Naive thymus-derived CD8-positive, alpha-beta T cell (primary cell): ENCODE measurements at regions not wholly inside any gene's neighbourhood (a gene's known extent, or its start where the extent isn't known, plus 50 kb on each side); places are given as distances from the start of the nearest gene placed in this dataset.
A peak's percentile ranks its signal among the peaks of the same experiment; 100 is the strongest.

Source experiments
- ATAC-seq, 2 donors: fragments of 150-1000 bp; cut with Tn5 transposase in 1 of 2; sonication (Bioruptor Pico), chemical (Tn5 transposase) in 1 of 2; 1 replicate in 1 of 2; 2 replicates in 1 of 2; pipeline ENCODE4 v1.10.0; 2021; ENCODE audit warnings: mild to moderate bottlenecking in 2 of 2, moderate library complexity in 2 of 2
- POLR2A ChIA-PET: fragments of 350-600 bp; sonication (Branson Sonifier 250); formaldehyde crosslinking; loops from one replicate; lab custom pipeline; 2021; ENCODE audit warnings: antibody characterized with exemption; lab: Charles Lee
- DNase-seq, 10 donors: peaks; one replicate each; pipeline versions ENCODE4 v3.0.0 to v3.0.0-alpha.2; 2020 to 2022
- H3K27ac Mint-ChIP-seq, 10 donors: one replicate each; pipeline ENCODE4 v1.8.0; 2020 to 2022; ENCODE audit warnings: mild to moderate bottlenecking in 10 of 10, mixed read lengths in 10 of 10, moderate library complexity in 4 of 10, inconsistent platforms in 1 of 10
- H3K27me3 Mint-ChIP-seq, 5 donors: one replicate each; pipeline ENCODE4 v1.8.0; 2021 to 2022; ENCODE audit warnings: mixed read lengths in 5 of 5
- H3K36me3 Mint-ChIP-seq, 3 donors: one replicate each; pipeline ENCODE4 v1.8.0; 2020 to 2022; ENCODE audit warnings: mixed read lengths in 3 of 3, mild to moderate bottlenecking in 2 of 3, inconsistent platforms in 1 of 3
- H3K4me1 Mint-ChIP-seq, 4 donors: one replicate each; pipeline ENCODE4 v1.8.0; 2021 to 2022; ENCODE audit warnings: mixed read lengths in 4 of 4
- H3K4me3 Mint-ChIP-seq, 10 donors: one replicate each; pipeline ENCODE4 v1.8.0; 2020 to 2022; ENCODE audit warnings: mild to moderate bottlenecking in 10 of 10, mixed read lengths in 10 of 10, moderate library complexity in 6 of 10, inconsistent platforms in 1 of 10
- H3K9me3 Mint-ChIP-seq, 9 donors: one replicate each; pipeline ENCODE4 v1.8.0; 2020 to 2022; ENCODE audit warnings: mixed read lengths in 9 of 9, mild to moderate bottlenecking in 3 of 9, inconsistent platforms in 1 of 9, moderate library complexity in 1 of 9

DNA sequence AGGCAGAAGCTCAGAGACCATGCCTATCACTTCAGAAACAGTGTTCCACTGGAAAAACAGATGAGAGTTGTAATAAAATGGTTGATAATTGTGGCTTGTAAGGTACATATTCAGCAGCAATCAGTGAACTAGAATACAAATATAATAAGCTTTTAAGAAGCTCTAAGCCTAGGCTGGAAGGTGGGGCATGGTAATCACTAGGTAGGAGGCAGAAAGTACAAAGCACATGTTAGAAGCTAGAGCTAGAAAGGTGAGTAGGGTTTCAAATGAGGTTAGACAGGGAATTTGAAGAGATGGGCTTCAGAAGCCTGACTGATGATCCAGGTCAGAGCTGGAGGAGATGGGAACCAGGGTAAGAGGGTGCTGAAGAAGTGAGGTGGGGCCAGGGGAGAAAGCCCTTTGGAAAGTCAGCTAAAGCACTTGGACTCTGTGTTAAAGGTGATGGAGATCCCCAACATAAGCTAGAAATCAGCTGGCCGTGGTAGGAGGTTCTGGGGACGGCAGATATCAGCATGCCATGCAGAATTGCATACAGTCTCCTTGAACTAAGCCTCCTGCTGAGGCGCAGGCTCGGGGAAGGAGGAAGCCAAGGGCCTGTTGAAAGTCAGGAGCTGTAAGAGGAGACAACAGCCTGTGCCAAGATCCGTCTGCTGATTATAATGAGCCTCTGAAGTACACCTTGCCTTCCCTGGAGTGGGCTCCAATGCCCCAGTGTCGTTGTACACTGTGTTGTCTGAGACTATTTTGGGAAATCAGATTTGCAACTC, 659.4 kb downstream of the BCL11B start:
- DNase-seq (no peak), ATAC-seq (no peak)
- Mint-ChIP-seq H3K4me3 (no peak overlapping the region), H3K36me3 (no peaks in the 10 kb centered on the region), H3K27me3 (no peaks in the 10 kb centered on the region), H3K27ac (peak overlapping the region in 1 of 10 donors; percentile 15), H3K9me3 (peaks cover 0 to 5% (median 0%) of the 10 kb centered on the region in 9 donors), H3K4me1 (peaks cover 6 to 24% (median 18%) of the 10 kb centered on the region in 4 donors)
- POLR2A ChIA-PET, result interaction anchor here (1.2 kb wide), 2 partner anchors 11 to 16 kb away, joined by 3 to 4 read pairs; no protein-coding TSS in a partner anchor

DNA sequence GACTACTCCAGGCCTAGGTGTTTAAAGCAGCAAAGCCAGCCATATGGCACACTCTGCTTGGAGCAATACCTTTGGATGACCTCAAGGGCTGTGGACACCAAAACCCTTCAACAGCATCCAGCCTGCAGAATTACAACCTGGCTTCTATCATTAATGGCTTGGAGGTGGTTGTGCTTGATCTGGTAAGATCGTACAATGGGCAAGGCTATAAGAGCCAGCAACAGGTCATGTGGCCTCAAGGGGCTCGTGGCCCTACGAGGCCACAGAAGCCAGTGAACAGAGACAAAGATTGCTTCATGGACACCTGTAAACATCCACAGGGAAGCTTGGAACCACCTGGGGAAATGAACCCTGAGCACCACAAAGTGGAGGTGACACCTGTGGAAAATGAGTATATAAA, 657.3 kb downstream of the BCL11B start:
- ATAC-seq (no peak), DNase-seq (no peak)
- POLR2A ChIA-PET, result no interaction called here
- H3K27me3 Mint-ChIP-seq, result no peaks in the 10 kb centered on the region
- peaks cover 0 to 9% (median 3%) of the 10 kb centered on the region in 9 donors for H3K9me3 Mint-ChIP-seq
- H3K36me3 Mint-ChIP-seq, result no peaks in the 10 kb centered on the region
- H3K27ac Mint-ChIP-seq, result no peak overlapping the region
- no peak overlapping the region for H3K4me3 Mint-ChIP-seq
- peaks cover 0 to 8% (median 4%) of the 10 kb centered on the region in 4 donors for H3K4me1 Mint-ChIP-seq

DNA sequence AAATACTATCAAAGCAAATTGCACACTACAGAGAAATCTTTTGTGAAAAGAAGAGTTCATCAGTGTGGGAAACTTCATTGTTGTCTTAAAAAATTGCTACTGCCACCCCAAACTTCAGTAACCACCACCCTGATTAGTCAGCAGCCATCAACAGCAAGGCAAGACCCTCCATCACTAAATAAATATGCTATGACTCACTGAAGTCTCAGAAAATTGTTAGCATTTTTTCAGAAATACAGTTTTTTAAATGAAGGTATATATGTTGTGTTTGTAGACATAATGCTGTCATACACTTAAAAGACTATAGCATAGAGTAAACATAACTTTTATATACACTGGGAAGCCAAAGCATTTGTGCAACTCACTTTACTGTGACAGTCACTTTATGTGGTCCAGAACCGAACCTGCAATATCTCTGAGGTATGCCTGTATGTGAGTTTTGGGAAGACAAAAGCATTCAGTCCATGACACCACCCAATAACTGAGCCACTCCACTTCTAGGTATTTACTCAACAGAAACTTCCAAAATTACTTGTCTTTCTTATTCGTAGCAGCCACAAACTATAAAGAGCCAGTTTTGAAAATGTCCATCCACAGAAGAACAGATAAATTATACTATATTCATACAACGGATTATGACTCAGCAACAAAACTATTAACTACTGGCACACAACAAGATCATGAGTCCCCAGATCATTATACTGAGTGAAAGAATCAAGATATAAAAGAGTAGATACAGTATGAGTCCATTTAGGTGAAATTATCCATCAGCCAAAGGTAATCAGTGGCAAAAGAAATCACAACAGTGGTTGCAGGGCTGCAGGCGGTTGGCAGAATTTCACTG, 649.6 kb downstream of the BCL11B start:
- Mint-ChIP-seq H3K4me3 (no peak overlapping the region), H3K9me3 (peaks cover 5 to 25% (median 9%) of the 10 kb centered on the region in 9 donors), H3K4me1 (peaks cover 0 to 4% (median 2%) of the 10 kb centered on the region in 4 donors), H3K36me3 (peaks cover 0 to 17% (median 2%) of the 10 kb centered on the region in 3 donors), H3K27ac (no peak overlapping the region), H3K27me3 (no peaks in the 10 kb centered on the region)
- no peak for ATAC-seq
- no peak for DNase-seq
- POLR2A ChIA-PET, result no interaction called here

DNA sequence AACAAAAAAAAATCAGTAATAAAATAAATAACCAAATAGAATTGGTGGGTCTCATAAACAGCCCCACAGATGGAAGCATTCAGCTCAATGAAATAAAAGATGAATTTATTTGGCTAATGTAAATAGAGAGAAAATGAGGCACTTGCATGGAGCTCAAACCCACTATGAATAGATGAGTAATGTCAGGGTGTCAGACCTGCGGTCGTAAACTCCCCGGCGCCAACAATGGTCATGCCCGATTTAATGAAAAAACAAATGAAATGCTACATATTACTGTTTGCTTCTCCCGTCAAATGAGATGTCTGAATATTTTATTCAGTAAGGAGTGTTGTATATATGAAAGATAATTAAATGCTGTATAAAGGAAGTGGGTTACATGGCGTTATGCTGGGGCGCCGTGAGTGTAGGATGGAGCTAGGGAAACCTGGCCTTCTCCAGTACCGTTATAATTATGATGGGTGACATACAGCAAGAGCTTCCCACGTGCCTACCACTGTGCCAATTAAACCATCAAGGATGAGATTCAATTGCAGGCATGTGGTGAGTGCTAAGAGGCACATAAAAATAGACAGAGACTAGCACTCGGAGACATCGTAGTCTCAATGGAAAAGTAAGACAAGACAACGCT, 648.1 kb downstream of the BCL11B start:
- Mint-ChIP-seq H3K4me3 (no peak overlapping the region), H3K9me3 (peaks cover 4 to 36% (median 10%) of the 10 kb centered on the region in 9 donors), H3K36me3 (peaks cover 0 to 25% (median 6%) of the 10 kb centered on the region in 3 donors), H3K27ac (peak overlapping the region in 3 of 10 donors; percentile 24 to 38 (median 31)), H3K27me3 (no peaks in the 10 kb centered on the region), H3K4me1 (peaks cover 0 to 3% (median 0%) of the 10 kb centered on the region in 4 donors)
- ATAC-seq (no peak), DNase-seq (no peak)
- POLR2A ChIA-PET, result interaction anchor here (1.5 kb wide), 1 partner anchor 12 kb away, joined by 3 read pairs; no protein-coding TSS in a partner anchor

DNA sequence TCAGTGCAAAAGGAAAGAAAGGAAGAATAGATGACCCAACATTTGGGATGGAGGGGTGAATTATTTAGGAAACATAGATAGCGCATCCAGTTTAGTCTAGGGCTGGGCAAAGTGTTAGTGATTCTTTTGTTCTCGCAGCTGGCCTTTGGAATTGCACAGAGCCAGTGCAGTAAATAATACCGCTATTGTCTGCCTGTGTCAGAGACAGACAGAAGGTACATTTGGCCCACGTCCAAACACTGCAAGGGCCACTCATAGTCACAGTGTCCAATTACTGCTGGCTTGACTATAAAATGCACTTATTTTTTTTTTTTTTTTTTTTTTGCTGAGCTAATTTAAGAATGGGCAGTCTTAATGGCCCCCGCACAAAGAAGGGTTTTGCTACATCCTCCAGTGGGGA, 638.6 kb downstream of the BCL11B start:
- no peak for DNase-seq
- Mint-ChIP-seq H3K4me3 (no peak overlapping the region), H3K36me3 (peaks cover 0 to 6% (median 0%) of the 10 kb centered on the region in 3 donors), H3K9me3 (peaks cover 0 to 8% (median 0%) of the 10 kb centered on the region in 9 donors), H3K27ac (no peak overlapping the region), H3K27me3 (peaks cover 0 to 1% (median 0%) of the 10 kb centered on the region in 5 donors), H3K4me1 (peaks cover 0 to 6% (median 3%) of the 10 kb centered on the region in 4 donors)
- ATAC-seq, result no peak
- POLR2A ChIA-PET, result interaction anchor here (0.5 kb wide), 1 partner anchor 589 kb away, joined by 3 read pairs; no protein-coding TSS in a partner anchor

DNA sequence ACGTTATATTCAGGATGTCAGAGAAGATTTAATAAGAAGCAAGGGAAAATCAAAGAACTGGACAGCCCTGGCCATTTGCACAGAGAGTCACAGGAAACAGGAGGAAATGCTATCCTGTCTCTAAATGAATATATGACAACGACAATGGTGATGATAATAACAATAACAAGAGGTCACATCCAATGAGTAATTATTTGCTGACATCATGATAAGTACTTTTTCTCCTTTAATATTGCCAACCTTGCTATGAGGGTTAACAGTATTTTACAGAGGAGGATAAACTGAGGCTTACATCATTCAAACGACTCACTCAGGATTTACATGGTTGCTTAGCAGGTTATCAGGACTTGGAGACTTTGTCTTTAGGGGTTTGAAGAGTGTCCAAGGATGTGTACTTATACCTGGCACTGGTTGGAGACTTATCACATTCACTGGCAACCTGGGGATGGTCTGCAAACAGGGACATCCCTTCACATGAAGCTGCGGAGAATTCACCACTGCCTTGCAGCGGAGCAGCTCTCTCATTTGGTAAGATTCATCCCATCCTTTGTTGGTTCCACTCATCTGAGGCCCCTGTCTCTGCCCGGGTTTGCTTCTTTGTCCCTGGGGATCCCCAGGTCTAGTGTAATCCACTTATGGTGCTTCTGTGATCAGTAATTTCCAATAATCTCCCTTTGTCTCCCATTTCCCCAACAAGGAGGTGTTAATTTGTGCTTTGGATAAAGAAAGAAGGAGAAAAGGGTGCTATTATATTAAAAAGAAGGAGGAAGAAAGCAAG, 637.8 kb downstream of the BCL11B start:
- ATAC-seq (no peak), DNase-seq (no peak)
- POLR2A ChIA-PET, result interaction anchor here (0.5 kb wide), 1 partner anchor 588 kb away, joined by 3 read pairs; no protein-coding TSS in a partner anchor
- Mint-ChIP-seq H3K36me3 (no peaks in the 10 kb centered on the region), H3K27ac (no peak overlapping the region), H3K4me1 (peaks cover 0 to 6% (median 3%) of the 10 kb centered on the region in 4 donors), H3K27me3 (peaks cover 0 to 1% (median 0%) of the 10 kb centered on the region in 5 donors), H3K9me3 (peaks cover 0 to 2% (median 0%) of the 10 kb centered on the region in 9 donors), H3K4me3 (no peak overlapping the region)

DNA sequence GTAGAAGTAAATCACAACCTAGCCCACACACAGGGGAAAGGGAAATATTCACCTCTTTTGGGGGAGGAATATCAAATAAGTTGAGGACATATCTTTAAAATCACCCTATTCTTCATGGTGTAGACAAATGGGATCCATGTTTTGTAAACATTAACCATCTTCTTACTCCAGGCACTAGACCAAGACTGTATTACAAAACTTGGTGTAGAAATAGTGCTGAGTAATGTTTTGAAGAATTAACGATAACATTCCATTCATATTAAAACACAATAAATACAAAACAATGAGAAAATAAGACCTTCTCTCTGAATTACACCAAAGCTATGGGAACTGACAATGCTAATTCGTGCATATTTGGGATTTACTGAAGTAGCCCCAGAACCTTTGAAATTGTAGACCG, 633.6 kb downstream of the BCL11B start:
- H3K4me3 Mint-ChIP-seq, result no peak overlapping the region

DNA sequence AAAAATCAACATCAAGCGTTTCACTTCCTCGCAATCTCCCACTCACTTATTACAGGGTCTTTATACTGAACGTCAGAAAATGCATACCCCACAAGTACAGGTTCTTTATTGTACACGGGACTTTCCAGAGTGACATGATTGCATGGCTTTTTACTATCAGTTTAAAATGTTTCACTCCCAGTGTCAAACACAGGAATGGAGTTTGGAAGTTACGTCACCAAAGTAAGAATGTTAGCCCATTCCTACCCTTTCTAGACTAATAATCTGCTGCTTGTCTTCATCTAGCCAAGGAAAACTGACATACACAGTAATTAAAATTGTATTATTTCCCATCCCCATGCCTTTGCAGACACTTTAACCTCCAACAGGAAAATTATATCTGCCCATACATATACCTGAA, 624.2 kb downstream of the BCL11B start:
- H3K27ac Mint-ChIP-seq, result no peak overlapping the region
- peaks cover 0 to 1% (median 0%) of the 10 kb centered on the region in 4 donors for H3K4me1 Mint-ChIP-seq
- POLR2A ChIA-PET, result no interaction called here
- H3K27me3 Mint-ChIP-seq, result no peaks in the 10 kb centered on the region
- no peak overlapping the region for H3K4me3 Mint-ChIP-seq
- peaks cover 0 to 4% (median 0%) of the 10 kb centered on the region in 9 donors for H3K9me3 Mint-ChIP-seq
- H3K36me3 Mint-ChIP-seq, result peaks cover 0 to 2% (median 0%) of the 10 kb centered on the region in 3 donors
- ATAC-seq, result no peak
- no peak for DNase-seq

More for the DNA sequence above, 633.6 kb downstream of the BCL11B start:
- peaks cover 0 to 2% (median 0%) of the 10 kb centered on the region in 4 donors for H3K4me1 Mint-ChIP-seq
- ATAC-seq (no peak), DNase-seq (no peak)
- POLR2A ChIA-PET, result no interaction called here
- H3K9me3 Mint-ChIP-seq, result peaks cover 0 to 4% (median 0%) of the 10 kb centered on the region in 9 donors
- H3K36me3 Mint-ChIP-seq, result no peaks in the 10 kb centered on the region
- H3K27ac Mint-ChIP-seq, result no peak overlapping the region
- no peaks in the 10 kb centered on the region for H3K27me3 Mint-ChIP-seq

DNA sequence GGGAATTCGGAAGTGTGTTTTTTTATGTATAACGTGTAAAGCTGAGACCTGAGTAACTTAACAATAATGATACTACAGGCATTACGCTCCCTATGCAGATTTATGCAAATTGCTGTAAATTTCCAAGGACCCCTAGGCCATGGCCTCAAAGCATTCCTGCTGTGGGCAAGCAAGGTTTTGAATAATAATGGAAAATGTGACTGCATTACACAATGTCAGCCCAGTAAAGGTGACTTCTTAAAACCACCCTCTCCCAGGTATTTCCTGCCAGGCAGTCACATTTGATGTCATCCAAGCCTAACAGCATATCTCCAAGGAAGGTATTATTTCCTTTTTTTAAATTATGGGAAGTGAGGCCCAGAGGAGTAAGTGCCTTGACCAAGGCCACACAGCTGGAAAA, 621.0 kb downstream of the BCL11B start:
- H3K27me3 Mint-ChIP-seq, result no peaks in the 10 kb centered on the region
- H3K27ac Mint-ChIP-seq, result no peak overlapping the region
- H3K4me1 Mint-ChIP-seq, result peaks cover 0 to 1% (median 0%) of the 10 kb centered on the region in 4 donors
- POLR2A ChIA-PET, result no interaction called here
- no peak overlapping the region for H3K4me3 Mint-ChIP-seq
- DNase-seq (no peak), ATAC-seq (no peak)
- H3K36me3 Mint-ChIP-seq, result peaks cover 0 to 11% (median 11%) of the 10 kb centered on the region in 3 donors
- H3K9me3 Mint-ChIP-seq, result peaks cover 0 to 12% (median 8%) of the 10 kb centered on the region in 9 donors

DNA sequence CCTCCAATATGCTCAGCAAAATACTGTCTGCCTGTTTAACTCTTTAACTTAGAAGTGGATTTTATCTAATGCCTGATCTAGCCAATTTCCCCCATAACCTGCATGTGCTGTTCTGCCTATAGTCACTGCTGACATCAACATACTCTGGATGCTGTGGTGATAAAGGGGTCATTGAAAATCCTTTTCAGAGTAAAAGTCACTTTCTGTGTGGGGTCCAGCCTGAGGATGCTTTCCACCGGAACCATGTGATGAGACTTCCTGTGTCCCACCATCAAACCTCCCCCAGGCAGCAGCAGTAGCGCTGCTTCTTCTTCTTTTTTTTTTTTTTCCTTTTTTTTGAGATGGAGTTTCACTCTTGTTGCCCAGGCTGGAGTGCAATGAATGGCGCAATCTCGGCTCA, 607.0 kb downstream of the BCL11B start:
- ATAC-seq (peak; percentile 33 to 76), DNase-seq (peak in 4 of 10 donors; percentile 22 to 37 (median 24))
- Mint-ChIP-seq H3K36me3 (no peaks in the 10 kb centered on the region), H3K27ac (peak overlapping the region in 6 of 10 donors; percentile 30 to 85 (median 76)), H3K4me3 (no peak overlapping the region), H3K9me3 (no peaks in the 10 kb centered on the region), H3K27me3 (no peaks in the 10 kb centered on the region), H3K4me1 (peaks cover 6 to 8% (median 8%) of the 10 kb centered on the region in 4 donors)
- POLR2A ChIA-PET, result no interaction called here

DNA sequence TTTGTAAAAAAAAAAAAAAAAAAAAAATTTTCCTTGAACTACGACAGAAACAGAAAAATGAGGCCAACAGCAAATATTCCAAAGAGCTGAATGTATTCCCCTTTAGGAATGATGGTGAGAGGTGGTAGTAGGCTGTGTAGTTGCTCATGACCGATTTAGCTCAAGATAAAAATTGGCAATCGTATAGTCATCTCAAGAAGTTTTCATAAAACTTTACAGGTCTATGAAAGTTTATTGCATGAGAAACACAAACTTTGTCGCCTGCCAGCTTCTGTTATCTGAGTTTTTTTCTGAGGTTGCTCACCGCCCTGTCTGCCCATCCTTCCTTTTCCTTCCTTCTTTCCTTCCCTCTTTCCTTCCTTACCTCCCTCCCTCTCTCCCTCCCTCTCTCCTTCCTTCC, 605.5 kb downstream of the BCL11B start:
- POLR2A ChIA-PET, result interaction anchor here (0.7 kb wide), 1 partner anchor 519 kb away, joined by 3 read pairs; no protein-coding TSS in a partner anchor
- DNase-seq (no peak), ATAC-seq (no peak)
- Mint-ChIP-seq H3K27me3 (no peaks in the 10 kb centered on the region), H3K4me3 (no peak overlapping the region), H3K36me3 (no peaks in the 10 kb centered on the region), H3K27ac (no peak overlapping the region), H3K4me1 (peaks cover 6 to 10% (median 9%) of the 10 kb centered on the region in 4 donors), H3K9me3 (no peaks in the 10 kb centered on the region)
